SK-N-SH (cell line): ENCODE measurements at regions not wholly inside any gene's neighbourhood (a gene's known extent, or its start where the extent isn't known, plus 50 kb on each side); places are given as distances from the start of the nearest gene placed in this dataset.

Source experiments
- EP300 ChIP-seq, 2 experiments: IDR thresholded peaks; 2 replicates each; pipeline versions ENCODE4 v1.4.0 to v1.6.1; 2012; ENCODE audit warnings: borderline replicate concordance in 1 of 2, low read depth in 1 of 2, low read length in 1 of 2
- FOXJ3 ChIP-seq: sonication (generic); formaldehyde crosslinking; IDR thresholded peaks from 2 replicates; pipeline ENCODE4 v1.5.1; 2020; ENCODE audit warnings: mild to moderate bottlenecking, missing genetic modification reagents
- NFIC ChIP-seq: IDR thresholded peaks from 2 replicates; pipeline ENCODE4 v1.4.0; 2012; ENCODE audit warnings: borderline replicate concordance
- POLR2AphosphoS5 ChIP-seq: IDR thresholded peaks from 2 replicates; pipeline ENCODE4 v1.6.1; 2012; ENCODE audit warnings: low read depth, low read length
- TF ChIP-seq, protein P1 (sequence below): fragments of 200-600 bp; sonication (generic); IDR thresholded peaks from 2 replicates; pipeline ENCODE4 v1.6.1; 2017; ENCODE audit warnings: antibody characterized with exemption, mild to moderate bottlenecking, moderate library complexity
- TF ChIP-seq, protein P2 (sequence below): fragments of 150-350 bp; IDR thresholded peaks from 2 replicates; pipeline ENCODE4 v1.6.1; 2017; ENCODE audit warnings: antibody characterized with exemption, low read length, low read depth, borderline replicate concordance

DNA sequence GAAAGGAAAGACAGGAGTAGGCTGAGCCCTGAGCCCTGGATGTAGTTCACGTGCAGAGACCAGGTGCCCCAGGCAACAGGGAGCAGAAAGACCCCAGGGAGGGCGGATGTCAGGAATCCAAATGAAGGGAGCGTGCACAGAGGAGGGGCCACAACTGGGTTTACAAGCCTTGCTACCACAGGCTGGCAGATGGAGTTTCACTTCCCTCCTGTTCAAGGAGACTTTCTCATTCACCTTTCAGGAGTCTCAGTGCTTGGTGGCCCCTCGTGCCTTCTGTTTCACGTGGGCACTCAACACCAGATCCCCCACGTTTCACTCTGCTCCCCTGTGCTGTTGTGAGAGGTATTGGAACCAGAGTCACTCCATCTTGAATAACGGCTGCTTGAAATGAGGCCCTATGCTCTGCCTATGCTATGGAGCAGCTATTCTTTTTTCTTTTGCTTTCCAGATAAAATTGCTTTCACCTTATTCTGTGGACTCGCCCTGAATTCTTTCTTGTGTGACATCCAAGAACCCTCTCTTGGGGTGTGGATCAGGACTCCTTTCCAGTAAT, 601.4 kb upstream of the IGFBP3 start:
- TF ChIP-seq EP300 (IDR thresholded peaks at IDR 0.05; ENCODE audit: borderline replicate concordance in 1 of 2, low read depth in 1 of 2, low read length in 1 of 2) (no peak), NFIC (no peak), POLR2AphosphoS5 (no peak), FOXJ3 (no peak)
- TF ChIP-seq, protein P1, sequence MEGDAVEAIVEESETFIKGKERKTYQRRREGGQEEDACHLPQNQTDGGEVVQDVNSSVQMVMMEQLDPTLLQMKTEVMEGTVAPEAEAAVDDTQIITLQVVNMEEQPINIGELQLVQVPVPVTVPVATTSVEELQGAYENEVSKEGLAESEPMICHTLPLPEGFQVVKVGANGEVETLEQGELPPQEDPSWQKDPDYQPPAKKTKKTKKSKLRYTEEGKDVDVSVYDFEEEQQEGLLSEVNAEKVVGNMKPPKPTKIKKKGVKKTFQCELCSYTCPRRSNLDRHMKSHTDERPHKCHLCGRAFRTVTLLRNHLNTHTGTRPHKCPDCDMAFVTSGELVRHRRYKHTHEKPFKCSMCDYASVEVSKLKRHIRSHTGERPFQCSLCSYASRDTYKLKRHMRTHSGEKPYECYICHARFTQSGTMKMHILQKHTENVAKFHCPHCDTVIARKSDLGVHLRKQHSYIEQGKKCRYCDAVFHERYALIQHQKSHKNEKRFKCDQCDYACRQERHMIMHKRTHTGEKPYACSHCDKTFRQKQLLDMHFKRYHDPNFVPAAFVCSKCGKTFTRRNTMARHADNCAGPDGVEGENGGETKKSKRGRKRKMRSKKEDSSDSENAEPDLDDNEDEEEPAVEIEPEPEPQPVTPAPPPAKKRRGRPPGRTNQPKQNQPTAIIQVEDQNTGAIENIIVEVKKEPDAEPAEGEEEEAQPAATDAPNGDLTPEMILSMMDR, result no peak
- TF ChIP-seq, protein P2, sequence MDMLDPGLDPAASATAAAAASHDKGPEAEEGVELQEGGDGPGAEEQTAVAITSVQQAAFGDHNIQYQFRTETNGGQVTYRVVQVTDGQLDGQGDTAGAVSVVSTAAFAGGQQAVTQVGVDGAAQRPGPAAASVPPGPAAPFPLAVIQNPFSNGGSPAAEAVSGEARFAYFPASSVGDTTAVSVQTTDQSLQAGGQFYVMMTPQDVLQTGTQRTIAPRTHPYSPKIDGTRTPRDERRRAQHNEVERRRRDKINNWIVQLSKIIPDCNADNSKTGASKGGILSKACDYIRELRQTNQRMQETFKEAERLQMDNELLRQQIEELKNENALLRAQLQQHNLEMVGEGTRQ, result no peak
